DOHH2 (cell line): ENCODE measurements at regions not wholly inside any gene's neighbourhood (a gene's known extent, or its start where the extent isn't known, plus 50 kb on each side); places are given as distances from the start of the nearest gene placed in this dataset.

Source experiments
- CTCF ChIP-seq: fragments of 200-600 bp; sonication (generic); IDR thresholded peaks from one replicate; pipeline ENCODE4 v1.5.1; 2014; ENCODE audit warnings: antibody characterized with exemption, mild to moderate bottlenecking, low read depth, low read length; ENCODE audit not compliant: poor library complexity, severe bottlenecking
- EZH2phosphoT487 ChIP-seq: fragments of 200-600 bp; sonication (generic); IDR thresholded peaks from 2 replicates; pipeline ENCODE4 v1.6.1; 2017; ENCODE audit warnings: borderline replicate concordance, mild to moderate bottlenecking, antibody characterized with exemption, low read length, moderate library complexity, mixed read lengths

GRCh38 chr6:135640449-135641111 is 143.0 kb upstream of the AHI1 start:
- TF ChIP-seq CTCF (no peak), EZH2phosphoT487 (no peak)
